HG03095 (cell line): ENCODE measurements at regions not wholly inside any gene's neighbourhood (a gene's known extent, or its start where the extent isn't known, plus 50 kb on each side); places are given as distances from the start of the nearest gene placed in this dataset.

Experiments used
- ATAC-seq: cut with Tn5 transposase; IDR thresholded peaks from one replicate; pipeline ENCODE4 v1.9.1; 2021; ENCODE audit warnings: moderate library complexity; ENCODE audit not compliant: unreplicated experiment

GRCh38 chr13:99717959-99718674 lies 216.8 kb downstream of the TM9SF2 start:
- ATAC-seq = no peak

GRCh38 chr13:99709134-99709533 lies 207.9 kb downstream of the TM9SF2 start:
- no peak for ATAC-seq

GRCh38 chr13:99704390-99704789 lies 203.1 kb downstream of the TM9SF2 start:
- ATAC-seq = no peak

- ATAC-seq = no peak
These were observed 202.6 kb downstream of the TM9SF2 start for GRCh38 chr13:99703908-99704307.

- no peak for ATAC-seq
These were observed 201.5 kb downstream of the TM9SF2 start for GRCh38 chr13:99702687-99703319.

- ATAC-seq = no peak
These were observed 199.2 kb downstream of the TM9SF2 start for GRCh38 chr13:99700468-99700867.

GRCh38 chr13:99698816-99699099 lies 197.5 kb downstream of the TM9SF2 start:
- ATAC-seq = no peak

GRCh38 chr13:99698010-99698815 lies 196.9 kb downstream of the TM9SF2 start:
- ATAC-seq = no peak

GRCh38 chr13:99695857-99696256 lies 194.6 kb downstream of the TM9SF2 start:
- no peak for ATAC-seq

- ATAC-seq = no peak
These were observed 192.8 kb downstream of the TM9SF2 start for GRCh38 chr13:99693852-99694611.

- no peak for ATAC-seq
These were observed 192.1 kb downstream of the TM9SF2 start for GRCh38 chr13:99693351-99693750.

GRCh38 chr13:99692854-99693253 lies 191.6 kb downstream of the TM9SF2 start:
- ATAC-seq = no peak

GRCh38 chr13:99691552-99691951 lies 190.3 kb downstream of the TM9SF2 start:
- ATAC-seq = peak; percentile 58

GRCh38 chr13:99690426-99691174 lies 189.3 kb downstream of the TM9SF2 start:
- no peak for ATAC-seq

- ATAC-seq = no peak
These were observed 188.7 kb downstream of the TM9SF2 start for GRCh38 chr13:99689955-99690354.

GRCh38 chr13:99688776-99689175 lies 187.5 kb downstream of the TM9SF2 start:
- no peak for ATAC-seq

GRCh38 chr13:99687723-99688397 lies 186.6 kb downstream of the TM9SF2 start:
- no peak for ATAC-seq

- ATAC-seq = no peak
These were observed 185.7 kb downstream of the TM9SF2 start for GRCh38 chr13:99686944-99687411.

- no peak for ATAC-seq
These were observed 184.9 kb downstream of the TM9SF2 start for GRCh38 chr13:99686157-99686572.

GRCh38 chr13:99681695-99682094 lies 180.4 kb downstream of the TM9SF2 start:
- ATAC-seq = no peak
